ENCODE measurements at regions not wholly inside any gene's neighbourhood (a gene's known extent, or its start where the extent isn't known, plus 50 kb on each side); places are given as distances from the start of the nearest gene placed in this dataset.

DNA sequence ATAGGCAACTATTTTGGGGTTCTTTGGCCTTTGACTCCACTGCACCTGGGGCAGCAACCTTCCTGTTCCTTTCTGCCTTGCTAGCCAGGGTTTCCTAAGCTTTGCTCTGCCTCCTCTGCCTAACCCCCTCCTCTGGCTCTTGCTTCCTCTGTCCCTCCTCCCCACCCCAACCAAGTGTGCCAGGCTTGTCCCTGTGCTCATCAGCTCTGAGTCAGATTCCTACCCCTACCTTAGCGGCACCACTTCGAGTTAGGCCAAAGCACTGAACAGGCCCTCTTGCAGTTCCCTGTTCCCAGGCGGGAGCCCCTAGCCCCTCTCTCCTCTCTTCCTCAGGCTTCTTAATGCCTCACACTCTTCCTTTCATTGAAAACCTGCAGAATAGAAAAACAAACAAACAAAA is 74.8 kb upstream of the HAO2 start:
- TF ChIP-seq, protein P1, sequence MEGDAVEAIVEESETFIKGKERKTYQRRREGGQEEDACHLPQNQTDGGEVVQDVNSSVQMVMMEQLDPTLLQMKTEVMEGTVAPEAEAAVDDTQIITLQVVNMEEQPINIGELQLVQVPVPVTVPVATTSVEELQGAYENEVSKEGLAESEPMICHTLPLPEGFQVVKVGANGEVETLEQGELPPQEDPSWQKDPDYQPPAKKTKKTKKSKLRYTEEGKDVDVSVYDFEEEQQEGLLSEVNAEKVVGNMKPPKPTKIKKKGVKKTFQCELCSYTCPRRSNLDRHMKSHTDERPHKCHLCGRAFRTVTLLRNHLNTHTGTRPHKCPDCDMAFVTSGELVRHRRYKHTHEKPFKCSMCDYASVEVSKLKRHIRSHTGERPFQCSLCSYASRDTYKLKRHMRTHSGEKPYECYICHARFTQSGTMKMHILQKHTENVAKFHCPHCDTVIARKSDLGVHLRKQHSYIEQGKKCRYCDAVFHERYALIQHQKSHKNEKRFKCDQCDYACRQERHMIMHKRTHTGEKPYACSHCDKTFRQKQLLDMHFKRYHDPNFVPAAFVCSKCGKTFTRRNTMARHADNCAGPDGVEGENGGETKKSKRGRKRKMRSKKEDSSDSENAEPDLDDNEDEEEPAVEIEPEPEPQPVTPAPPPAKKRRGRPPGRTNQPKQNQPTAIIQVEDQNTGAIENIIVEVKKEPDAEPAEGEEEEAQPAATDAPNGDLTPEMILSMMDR (IDR thresholded peaks at IDR 0.05; ENCODE audit: low read depth, low read length, poor library complexity, severe bottlenecking) = no peak
- no peak for TF ChIP-seq EZH2phosphoT487 (IDR thresholded peaks at IDR 0.05; ENCODE audit: borderline replicate concordance, low read length)

Measured in DOHH2 (cell line).